ENCODE measurements at regions not wholly inside any gene's neighbourhood (a gene's known extent, or its start where the extent isn't known, plus 50 kb on each side); places are given as distances from the start of the nearest gene placed in this dataset.
"Not testable (repeated sequence)": the region's sequence is repeated elsewhere in the genome, so short reads cannot be mapped to it uniquely, and the experiment has no call there.

GRCh38 chr5:143913008-143913752, 101.2 kb downstream of the HMHB1 start:
- peak; percentile 95 for DNase-seq

- DNase-seq = no peak
Measured at GRCh38 chr5:143914756-143915155, 102.8 kb downstream of the HMHB1 start.

GRCh38 chr5:143916451-143916850, 104.5 kb downstream of the HMHB1 start:
- no peak for DNase-seq

- no peak for DNase-seq
Measured at GRCh38 chr5:143918961-143919360, 107.0 kb downstream of the HMHB1 start.

- peak; percentile 16 for DNase-seq
Measured at GRCh38 chr5:143920772-143921171, 108.8 kb downstream of the HMHB1 start.

GRCh38 chr5:143921525-143922311, 109.8 kb downstream of the HMHB1 start:
- peak; percentile 96 for DNase-seq

- DNase-seq = peak; percentile 29
Measured at GRCh38 chr5:143922718-143923117, 110.8 kb downstream of the HMHB1 start.

GRCh38 chr5:143923634-143924266, 111.8 kb downstream of the HMHB1 start:
- peak; percentile 58 for DNase-seq

GRCh38 chr5:143924311-143924978, 112.5 kb downstream of the HMHB1 start:
- no peak for DNase-seq

- not testable (repeated sequence) for DNase-seq
Measured at GRCh38 chr5:143924979-143925325, 113.0 kb downstream of the HMHB1 start.

GRCh38 chr5:143929486-143929885, 117.5 kb downstream of the HMHB1 start:
- no peak for DNase-seq

- no peak for DNase-seq
Measured at GRCh38 chr5:143930561-143930960, 118.6 kb downstream of the HMHB1 start.

- no peak for DNase-seq
Measured at GRCh38 chr5:143931476-143931875, 119.5 kb downstream of the HMHB1 start.

GRCh38 chr5:143931986-143932385, 120.0 kb downstream of the HMHB1 start:
- peak; percentile 46 for DNase-seq

GRCh38 chr5:143932584-143932983, 120.6 kb downstream of the HMHB1 start:
- peak; percentile 13 for DNase-seq

GRCh38 chr5:143933451-143933850, 121.5 kb downstream of the HMHB1 start:
- peak; percentile 69 for DNase-seq

- no peak for DNase-seq
Measured at GRCh38 chr5:143934821-143935220, 122.9 kb downstream of the HMHB1 start.

- DNase-seq = peak; percentile 25
Measured at GRCh38 chr5:143938230-143938629, 126.3 kb downstream of the HMHB1 start.

- no peak for DNase-seq
Measured at GRCh38 chr5:143946837-143947236, 134.9 kb downstream of the HMHB1 start.

GRCh38 chr5:143947313-143947712, 135.4 kb downstream of the HMHB1 start:
- no peak for DNase-seq

GRCh38 chr5:143952809-143953208, 140.8 kb downstream of the HMHB1 start:
- DNase-seq = no peak

- no peak for DNase-seq
Measured at GRCh38 chr5:143953851-143954250, 141.9 kb downstream of the HMHB1 start.

GRCh38 chr5:143955141-143955540, 143.2 kb downstream of the HMHB1 start:
- peak; percentile 24 for DNase-seq

Measured in NCI-H226 (cell line).